ENCODE measurements at regions not wholly inside any gene's neighbourhood (a gene's known extent, or its start where the extent isn't known, plus 50 kb on each side); places are given as distances from the start of the nearest gene placed in this dataset.

DNA sequence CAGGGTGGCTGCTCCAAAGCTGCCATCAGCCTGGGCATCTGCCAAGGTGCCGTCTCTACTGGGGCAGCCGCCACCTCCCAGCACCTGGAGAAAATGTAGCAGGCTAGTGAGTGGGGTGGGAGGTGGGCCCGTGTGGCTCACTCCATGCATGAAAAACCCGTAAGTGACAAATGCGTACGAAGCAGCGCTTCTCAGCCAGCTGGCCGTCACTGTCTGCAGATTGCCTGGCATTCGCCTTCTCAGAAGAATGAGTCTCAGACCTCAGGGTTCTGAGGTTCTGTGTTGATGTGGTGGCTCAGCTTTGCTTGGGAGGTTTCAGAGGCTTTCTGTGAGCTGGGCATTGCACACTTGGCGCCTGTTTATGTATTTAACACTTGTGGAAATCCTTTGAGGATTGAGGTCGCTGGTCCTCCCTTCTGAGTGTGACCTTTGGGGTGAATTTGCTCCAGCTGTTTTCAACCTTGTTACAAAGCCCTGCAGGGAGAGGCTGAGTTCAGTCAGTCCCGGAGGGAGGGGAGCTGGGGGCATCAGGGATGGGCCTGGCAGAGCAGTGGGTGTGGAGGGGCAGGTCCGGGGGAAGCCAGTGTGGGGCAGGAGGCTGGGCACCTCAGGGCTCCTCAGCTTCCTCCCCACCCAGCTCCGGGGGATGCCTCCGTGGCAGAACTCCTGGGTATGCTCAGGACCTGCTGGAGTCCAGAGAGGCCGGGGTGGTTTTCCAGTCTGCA is 977.0 kb downstream of the TBC1D22A start:
- Histone ChIP-seq H3K27ac (ENCODE audit: low read length) (no peak overlapping the region), H3K27me3 (replicated peaks; ENCODE audit: insufficient read depth, low read length) (no peaks in the 10 kb centered on the region), H3K4me3 (ENCODE audit: low read length) (no peak overlapping the region), H3K4me2 (ENCODE audit: low read depth, low read length) (no peak overlapping the region), H3K79me2 (ENCODE audit: low read length) (no peaks in the 10 kb centered on the region), H3K36me3 (replicated peaks; ENCODE audit: insufficient read depth, low read length) (no peaks in the 10 kb centered on the region), H3K9ac (ENCODE audit: low read length) (no peak overlapping the region), H3K4me1 (ENCODE audit: low read length) (no peaks in the 10 kb centered on the region), H3K9me3 (replicated peaks; ENCODE audit: insufficient read depth, low read length) (no peaks in the 10 kb centered on the region), H3F3A (ENCODE audit: insufficient read depth, low read length) (no peaks in the 10 kb centered on the region), H2AFZ (ENCODE audit: low read length) (no peak overlapping the region), H4K20me1 (ENCODE audit: insufficient read depth, low read length) (no peaks in the 10 kb centered on the region), H3K9me2 (replicated peaks; ENCODE audit: insufficient read depth, low read length) (no peaks in the 10 kb centered on the region)
- no peak for DNase-seq
- TF ChIP-seq EZH2 (optimal IDR thresholded peaks at IDR 0.05; ENCODE audit: low read depth, low read length), result no peak
- TF ChIP-seq EZH2phosphoT487 (IDR thresholded peaks at IDR 0.05; ENCODE audit: low read length), result no peak
- TF ChIP-seq, protein P1, sequence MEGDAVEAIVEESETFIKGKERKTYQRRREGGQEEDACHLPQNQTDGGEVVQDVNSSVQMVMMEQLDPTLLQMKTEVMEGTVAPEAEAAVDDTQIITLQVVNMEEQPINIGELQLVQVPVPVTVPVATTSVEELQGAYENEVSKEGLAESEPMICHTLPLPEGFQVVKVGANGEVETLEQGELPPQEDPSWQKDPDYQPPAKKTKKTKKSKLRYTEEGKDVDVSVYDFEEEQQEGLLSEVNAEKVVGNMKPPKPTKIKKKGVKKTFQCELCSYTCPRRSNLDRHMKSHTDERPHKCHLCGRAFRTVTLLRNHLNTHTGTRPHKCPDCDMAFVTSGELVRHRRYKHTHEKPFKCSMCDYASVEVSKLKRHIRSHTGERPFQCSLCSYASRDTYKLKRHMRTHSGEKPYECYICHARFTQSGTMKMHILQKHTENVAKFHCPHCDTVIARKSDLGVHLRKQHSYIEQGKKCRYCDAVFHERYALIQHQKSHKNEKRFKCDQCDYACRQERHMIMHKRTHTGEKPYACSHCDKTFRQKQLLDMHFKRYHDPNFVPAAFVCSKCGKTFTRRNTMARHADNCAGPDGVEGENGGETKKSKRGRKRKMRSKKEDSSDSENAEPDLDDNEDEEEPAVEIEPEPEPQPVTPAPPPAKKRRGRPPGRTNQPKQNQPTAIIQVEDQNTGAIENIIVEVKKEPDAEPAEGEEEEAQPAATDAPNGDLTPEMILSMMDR (IDR thresholded peaks at IDR 0.05; ENCODE audit: low read length), result no peak

DNA sequence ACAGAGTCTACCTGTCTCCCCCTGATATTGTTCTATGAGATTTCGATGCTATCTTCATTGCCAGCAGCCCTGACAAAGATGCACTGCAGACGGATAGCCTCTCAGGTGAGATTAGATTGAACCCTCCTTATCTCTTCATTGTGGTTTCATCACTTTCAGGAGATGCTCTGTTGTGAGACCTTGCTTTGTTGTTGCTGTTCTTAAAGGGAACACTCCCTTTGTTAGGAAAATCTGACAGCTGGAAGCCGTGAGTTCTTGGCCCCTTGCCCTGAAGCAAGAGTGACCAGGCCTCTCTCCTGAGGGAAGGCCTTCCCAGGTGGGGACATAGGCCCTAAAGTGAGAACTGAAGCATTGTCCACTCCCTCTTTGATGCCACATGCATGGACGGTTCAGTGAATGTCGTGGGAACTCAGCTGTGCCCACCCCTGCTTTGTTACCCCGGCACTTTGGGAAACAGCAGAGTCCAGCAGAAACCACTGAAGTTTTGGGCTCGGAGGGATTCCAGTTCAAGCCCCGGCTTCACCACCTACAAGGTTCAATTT is 976.1 kb downstream of the TBC1D22A start:
- H3K4me1 ChIP-seq (ENCODE audit: low read length), result no peaks in the 10 kb centered on the region
- no peak overlapping the region for H3K4me2 ChIP-seq (ENCODE audit: low read depth, low read length)
- no peaks in the 10 kb centered on the region for H4K20me1 ChIP-seq (ENCODE audit: insufficient read depth, low read length)
- no peak for TF ChIP-seq EZH2 (optimal IDR thresholded peaks at IDR 0.05; ENCODE audit: low read depth, low read length)
- H2AFZ ChIP-seq (ENCODE audit: low read length), result no peak overlapping the region
- no peaks in the 10 kb centered on the region for H3F3A ChIP-seq (ENCODE audit: insufficient read depth, low read length)
- H3K36me3 ChIP-seq (replicated peaks; ENCODE audit: insufficient read depth, low read length), result no peaks in the 10 kb centered on the region
- no peak overlapping the region for H3K27ac ChIP-seq (ENCODE audit: low read length)
- H3K27me3 ChIP-seq (replicated peaks; ENCODE audit: insufficient read depth, low read length), result no peaks in the 10 kb centered on the region
- H3K9me3 ChIP-seq (replicated peaks; ENCODE audit: insufficient read depth, low read length), result no peaks in the 10 kb centered on the region
- H3K79me2 ChIP-seq (ENCODE audit: low read length), result no peaks in the 10 kb centered on the region
- no peak overlapping the region for H3K9ac ChIP-seq (ENCODE audit: low read length)
- DNase-seq, result no peak
- no peak overlapping the region for H3K4me3 ChIP-seq (ENCODE audit: low read length)
- H3K9me2 ChIP-seq (replicated peaks; ENCODE audit: insufficient read depth, low read length), result no peaks in the 10 kb centered on the region

DNA sequence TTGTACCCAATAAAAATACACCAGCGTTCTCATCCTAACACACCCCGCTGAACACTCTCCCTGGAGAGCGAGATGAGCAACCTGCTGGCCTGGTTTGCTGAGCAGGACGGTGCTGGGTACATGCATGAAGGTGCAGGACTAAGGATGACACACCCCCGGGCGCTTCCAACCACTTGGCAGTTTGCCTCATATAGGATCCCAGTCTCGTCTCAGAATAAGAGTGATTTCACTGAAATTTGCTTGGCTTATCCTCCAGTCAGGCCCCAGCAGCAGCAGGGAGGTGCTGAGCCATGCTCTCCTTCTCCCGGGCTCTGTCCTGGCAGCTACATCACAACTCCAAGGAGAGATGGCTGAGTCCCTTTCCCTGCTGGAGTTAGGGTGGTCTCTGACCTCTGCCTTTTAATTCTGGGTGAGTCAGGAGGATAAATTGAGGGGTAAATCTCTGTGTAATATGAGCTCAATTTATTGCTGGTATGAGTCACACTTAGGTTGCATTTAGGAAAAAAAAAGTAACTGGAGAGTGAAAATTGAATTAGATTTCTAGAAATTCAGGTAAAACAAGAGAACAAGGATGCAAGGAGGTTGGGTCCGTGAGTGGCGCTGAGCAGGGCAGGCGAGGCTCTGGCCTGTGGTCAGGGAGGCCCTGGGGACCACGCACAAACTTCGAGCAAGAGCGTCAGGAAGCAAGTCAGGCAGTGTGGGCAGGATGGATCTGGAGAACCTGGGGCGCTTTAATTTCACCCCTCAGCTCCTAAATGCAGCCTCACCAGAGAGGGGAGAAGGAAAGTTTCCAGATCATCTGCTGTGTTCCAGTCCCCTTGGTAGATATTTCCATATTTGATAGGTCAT is 974.0 kb downstream of the TBC1D22A start:
- Histone ChIP-seq H3F3A (ENCODE audit: insufficient read depth, low read length) (no peaks in the 10 kb centered on the region), H3K4me3 (ENCODE audit: low read length) (no peak overlapping the region), H3K9me3 (replicated peaks; ENCODE audit: insufficient read depth, low read length) (no peaks in the 10 kb centered on the region), H3K27ac (ENCODE audit: low read length) (no peak overlapping the region), H4K20me1 (ENCODE audit: insufficient read depth, low read length) (no peaks in the 10 kb centered on the region), H3K4me1 (ENCODE audit: low read length) (no peaks in the 10 kb centered on the region), H3K79me2 (ENCODE audit: low read length) (no peaks in the 10 kb centered on the region), H3K9ac (ENCODE audit: low read length) (no peak overlapping the region), H3K4me2 (ENCODE audit: low read depth, low read length) (no peak overlapping the region), H3K27me3 (replicated peaks; ENCODE audit: insufficient read depth, low read length) (no peaks in the 10 kb centered on the region), H2AFZ (ENCODE audit: low read length) (no peak overlapping the region), H3K36me3 (replicated peaks; ENCODE audit: insufficient read depth, low read length) (no peaks in the 10 kb centered on the region), H3K9me2 (replicated peaks; ENCODE audit: insufficient read depth, low read length) (no peaks in the 10 kb centered on the region)
- DNase-seq, result no peak
- TF ChIP-seq, protein P1 (IDR thresholded peaks at IDR 0.05; ENCODE audit: low read length), result no peak
- TF ChIP-seq EZH2 (optimal IDR thresholded peaks at IDR 0.05; ENCODE audit: low read depth, low read length) (no peak), EZH2phosphoT487 (IDR thresholded peaks at IDR 0.05; ENCODE audit: low read length) (no peak)

Data from MM.1S (cell line).